ENCODE measurements at regions not wholly inside any gene's neighbourhood (a gene's known extent, or its start where the extent isn't known, plus 50 kb on each side); places are given as distances from the start of the nearest gene placed in this dataset.

DNA sequence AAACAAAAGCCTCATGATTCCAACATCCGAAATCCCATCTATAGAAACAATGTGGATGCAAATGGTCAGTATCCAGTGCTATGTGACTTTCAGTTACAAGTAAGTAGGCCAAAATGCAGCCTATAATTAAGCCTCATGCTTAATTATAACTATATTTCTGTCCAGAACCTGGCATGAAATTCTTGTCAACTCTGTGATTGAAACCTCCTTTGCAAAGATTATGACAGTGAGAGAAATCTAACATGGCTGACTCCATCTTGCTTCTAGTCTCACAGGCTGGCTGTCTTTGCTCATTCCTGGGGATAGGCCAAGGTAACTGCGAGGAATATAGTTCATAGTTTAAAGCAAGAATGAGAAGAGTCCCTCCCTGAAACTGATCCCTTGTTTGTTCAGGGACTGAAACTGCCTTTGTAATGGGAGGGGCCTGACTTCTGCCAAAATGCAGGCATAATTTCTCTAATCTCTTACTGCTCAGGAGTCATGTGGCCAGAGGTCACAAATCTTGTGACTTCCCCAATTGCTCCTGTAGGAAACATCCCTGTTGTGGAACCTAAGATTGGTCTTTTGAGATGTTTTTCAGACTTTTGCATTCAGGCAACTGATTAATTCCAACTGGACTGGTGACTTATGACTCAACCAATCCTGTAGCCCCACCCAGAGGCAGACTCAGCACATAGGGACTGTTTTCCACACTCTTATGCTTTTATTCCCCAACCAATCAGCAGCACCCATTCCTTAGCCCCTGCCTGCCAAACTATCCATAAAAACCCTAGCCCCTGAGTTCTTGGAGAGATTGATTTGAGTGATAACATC, 84.5 kb upstream of the TLK1 start:
- TF ChIP-seq POLR2AphosphoS5 (IDR thresholded peaks at IDR 0.05; ENCODE audit: low read depth, low read length) (no peak), REST (IDR thresholded peaks at IDR 0.05; ENCODE audit: insufficient read depth in 1 of 2, low read depth in 2 of 2, low read length in 1 of 2) (no peak), SIN3A (IDR thresholded peaks at IDR 0.05; ENCODE audit: borderline replicate concordance, insufficient read depth, low read depth, low read length) (no peak)
- TF ChIP-seq, protein P1, sequence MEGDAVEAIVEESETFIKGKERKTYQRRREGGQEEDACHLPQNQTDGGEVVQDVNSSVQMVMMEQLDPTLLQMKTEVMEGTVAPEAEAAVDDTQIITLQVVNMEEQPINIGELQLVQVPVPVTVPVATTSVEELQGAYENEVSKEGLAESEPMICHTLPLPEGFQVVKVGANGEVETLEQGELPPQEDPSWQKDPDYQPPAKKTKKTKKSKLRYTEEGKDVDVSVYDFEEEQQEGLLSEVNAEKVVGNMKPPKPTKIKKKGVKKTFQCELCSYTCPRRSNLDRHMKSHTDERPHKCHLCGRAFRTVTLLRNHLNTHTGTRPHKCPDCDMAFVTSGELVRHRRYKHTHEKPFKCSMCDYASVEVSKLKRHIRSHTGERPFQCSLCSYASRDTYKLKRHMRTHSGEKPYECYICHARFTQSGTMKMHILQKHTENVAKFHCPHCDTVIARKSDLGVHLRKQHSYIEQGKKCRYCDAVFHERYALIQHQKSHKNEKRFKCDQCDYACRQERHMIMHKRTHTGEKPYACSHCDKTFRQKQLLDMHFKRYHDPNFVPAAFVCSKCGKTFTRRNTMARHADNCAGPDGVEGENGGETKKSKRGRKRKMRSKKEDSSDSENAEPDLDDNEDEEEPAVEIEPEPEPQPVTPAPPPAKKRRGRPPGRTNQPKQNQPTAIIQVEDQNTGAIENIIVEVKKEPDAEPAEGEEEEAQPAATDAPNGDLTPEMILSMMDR (IDR thresholded peaks at IDR 0.05): no peak

Measured in Panc1 (cell line).